GM06990 (cell line): ENCODE measurements at regions not wholly inside any gene's neighbourhood (a gene's known extent, or its start where the extent isn't known, plus 50 kb on each side); places are given as distances from the start of the nearest gene placed in this dataset.
A peak's percentile ranks its signal among the peaks of the same experiment; 100 is the strongest.

Experiments used
- DNase-seq: peaks from one replicate; pipeline ENCODE4 v3.0.0-alpha.2; 2011; ENCODE audit not compliant: insufficient read length; ENCODE audit errors: extremely low read depth
- H3K27me3 ChIP-seq: replicated peaks from 2 replicates; pipeline ENCODE4 v1.6.0; 2011; ENCODE audit warnings: low read length; ENCODE audit not compliant: control insufficient read depth, insufficient read depth
- H3K36me3 ChIP-seq: 2 replicates; pipeline ENCODE4 v1.5.1; 2011; ENCODE audit warnings: low read length; ENCODE audit not compliant: control insufficient read depth, insufficient read depth
- H3K4me3 ChIP-seq: replicated peaks from 2 replicates; pipeline ENCODE4 v1.5.1; 2011; ENCODE audit warnings: low read depth, mild to moderate bottlenecking, control low read depth, low read length
- CTCF ChIP-seq: IDR thresholded peaks from 2 replicates; pipeline ENCODE4 v1.5.1; 2011; ENCODE audit warnings: low read length, control low read depth, mild to moderate bottlenecking, inconsistent platforms; ENCODE audit not compliant: insufficient read depth, poor library complexity, severe bottlenecking

GRCh38 chr10:69742356-69742695, 59.4 kb upstream of the COL13A1 start:
- Histone ChIP-seq H3K27me3 (peaks cover 2% of the 10 kb centered on the region), H3K4me3 (no peak overlapping the region), H3K36me3 (no peaks in the 10 kb centered on the region)
- DNase-seq: no peak
- TF ChIP-seq CTCF: no peak

DNA sequence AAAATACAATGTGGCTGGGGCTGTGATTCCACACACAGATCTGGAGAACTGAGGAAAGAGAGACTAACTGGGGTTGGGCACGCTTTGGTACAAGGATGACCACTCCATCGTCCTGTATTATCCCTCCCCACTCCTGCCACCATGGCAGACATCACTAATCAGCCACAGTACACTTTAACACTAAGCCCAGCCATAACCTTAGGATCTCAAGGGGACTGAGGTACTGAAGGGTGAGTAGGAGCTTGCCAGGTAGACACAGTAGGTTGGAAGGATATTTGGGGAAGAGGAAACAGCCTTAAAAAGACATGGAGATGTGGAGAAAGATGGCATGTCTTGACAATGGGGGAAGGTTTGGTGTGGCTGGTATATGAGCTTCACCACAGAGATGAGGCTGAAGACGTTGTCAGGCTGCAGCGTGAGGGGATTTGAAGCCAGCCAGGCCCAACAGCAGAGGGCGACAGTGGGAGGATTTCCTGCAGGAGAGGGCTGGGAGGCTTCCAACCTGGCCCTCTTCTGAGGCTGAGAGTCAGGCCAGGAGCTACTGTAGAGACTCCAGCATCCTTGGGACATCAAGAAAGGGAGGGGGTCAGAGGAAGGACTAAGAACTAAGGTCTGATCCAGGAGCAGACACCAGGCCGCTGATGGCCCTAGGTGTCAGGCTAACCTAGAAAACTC, 58.6 kb upstream of the COL13A1 start:
- Histone ChIP-seq H3K36me3 (no peaks in the 10 kb centered on the region), H3K27me3 (peaks cover 2% of the 10 kb centered on the region), H3K4me3 (no peak overlapping the region)
- DNase-seq: no peak
- TF ChIP-seq CTCF: peak; percentile 52

- TF ChIP-seq CTCF: no peak
- Histone ChIP-seq H3K27me3 (peaks cover 2% of the 10 kb centered on the region), H3K4me3 (no peak overlapping the region), H3K36me3 (no peaks in the 10 kb centered on the region)
- DNase-seq: no peak
Measured at GRCh38 chr10:69744971-69745370, 56.7 kb upstream of the COL13A1 start.

DNA sequence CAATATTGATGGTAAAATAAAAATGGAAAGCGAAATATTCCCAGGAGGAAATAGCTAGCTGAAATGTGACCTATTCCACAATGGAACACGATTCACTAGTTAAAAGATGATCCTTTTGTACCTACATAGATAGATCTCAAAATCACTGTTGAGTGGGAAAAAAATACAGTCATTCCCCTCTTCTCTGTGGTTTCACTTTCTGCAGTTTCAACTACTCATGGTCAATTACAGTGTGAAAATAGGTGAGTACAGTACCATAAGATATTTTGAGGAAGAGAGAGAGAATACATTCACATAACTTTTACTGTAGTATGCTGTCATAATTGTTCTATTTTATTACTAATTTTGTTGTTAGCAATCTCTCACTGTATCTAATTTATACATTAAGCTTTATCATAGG, 56.0 kb upstream of the COL13A1 start:
- Histone ChIP-seq H3K27me3 (peaks cover 2% of the 10 kb centered on the region), H3K36me3 (no peaks in the 10 kb centered on the region), H3K4me3 (no peak overlapping the region)
- DNase-seq: peak; percentile 28
- TF ChIP-seq CTCF: no peak

DNA sequence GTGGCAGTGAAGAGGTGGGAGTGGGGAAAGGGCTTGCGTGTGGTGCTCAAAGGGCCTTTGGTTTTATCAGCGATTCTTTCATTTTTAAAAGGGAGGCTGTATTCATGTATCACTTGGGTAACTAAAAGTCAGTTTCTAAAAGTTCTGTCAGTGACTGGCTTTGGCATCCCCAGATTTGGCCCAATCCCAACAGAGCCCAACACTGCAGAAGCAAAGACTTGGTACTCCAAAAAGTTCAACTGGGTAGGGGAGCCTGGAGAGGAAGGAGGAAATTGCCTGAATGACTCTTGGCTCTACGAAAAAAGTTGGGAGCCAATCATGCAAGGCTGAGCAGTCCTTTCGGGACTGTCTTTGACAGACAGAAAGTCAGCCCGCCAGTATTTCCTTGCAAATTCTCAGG, 54.5 kb upstream of the COL13A1 start:
- Histone ChIP-seq H3K4me3 (no peak overlapping the region), H3K27me3 (no peaks in the 10 kb centered on the region; the same call in 1 of the 2 replicates), H3K36me3 (no peaks in the 10 kb centered on the region)
- no peak for DNase-seq
- no peak for TF ChIP-seq CTCF

- no peak overlapping the region for H3K4me3 ChIP-seq
- H3K36me3 ChIP-seq: no peaks in the 10 kb centered on the region
- H3K27me3 ChIP-seq: no peaks in the 10 kb centered on the region; the same call in none of the 2 replicates
- no peak for TF ChIP-seq CTCF
- DNase-seq: no peak
Measured at GRCh38 chr10:69748621-69749020, 53.1 kb upstream of the COL13A1 start.
